ENCODE measurements at regions not wholly inside any gene's neighbourhood (a gene's known extent, or its start where the extent isn't known, plus 50 kb on each side); places are given as distances from the start of the nearest gene placed in this dataset.
"Not testable (repeated sequence)": the region's sequence is repeated elsewhere in the genome, so short reads cannot be mapped to it uniquely, and the experiment has no call there.

DNA sequence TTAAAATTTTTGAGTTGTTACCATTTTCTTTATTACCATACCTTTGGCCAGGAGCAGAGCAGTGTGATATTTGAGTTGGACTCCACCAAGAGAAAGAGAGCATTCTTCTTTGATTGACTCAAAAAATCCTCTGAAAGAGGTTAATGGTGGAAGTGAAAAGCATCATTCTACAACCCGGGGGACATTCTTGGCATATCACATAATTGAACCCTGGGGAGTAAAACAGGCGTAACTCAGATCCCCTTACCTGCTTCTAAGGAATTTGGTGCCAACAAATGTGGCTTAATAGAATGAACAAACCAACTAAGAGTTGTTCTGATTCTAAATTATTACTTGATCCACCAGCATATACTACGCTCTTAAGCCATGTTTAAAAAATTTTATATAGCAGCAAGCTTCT is 351.1 kb upstream of the DEPDC1 start:
- Histone ChIP-seq H3K4me3 (no peak overlapping the region), H3K9me3 (no peaks in the 10 kb centered on the region), H3K4me1 (no peaks in the 10 kb centered on the region), H3K27me3 (no peaks in the 10 kb centered on the region), H3K27ac (no peak overlapping the region), H3K36me3 (no peaks in the 10 kb centered on the region)
- TF ChIP-seq, protein P1, sequence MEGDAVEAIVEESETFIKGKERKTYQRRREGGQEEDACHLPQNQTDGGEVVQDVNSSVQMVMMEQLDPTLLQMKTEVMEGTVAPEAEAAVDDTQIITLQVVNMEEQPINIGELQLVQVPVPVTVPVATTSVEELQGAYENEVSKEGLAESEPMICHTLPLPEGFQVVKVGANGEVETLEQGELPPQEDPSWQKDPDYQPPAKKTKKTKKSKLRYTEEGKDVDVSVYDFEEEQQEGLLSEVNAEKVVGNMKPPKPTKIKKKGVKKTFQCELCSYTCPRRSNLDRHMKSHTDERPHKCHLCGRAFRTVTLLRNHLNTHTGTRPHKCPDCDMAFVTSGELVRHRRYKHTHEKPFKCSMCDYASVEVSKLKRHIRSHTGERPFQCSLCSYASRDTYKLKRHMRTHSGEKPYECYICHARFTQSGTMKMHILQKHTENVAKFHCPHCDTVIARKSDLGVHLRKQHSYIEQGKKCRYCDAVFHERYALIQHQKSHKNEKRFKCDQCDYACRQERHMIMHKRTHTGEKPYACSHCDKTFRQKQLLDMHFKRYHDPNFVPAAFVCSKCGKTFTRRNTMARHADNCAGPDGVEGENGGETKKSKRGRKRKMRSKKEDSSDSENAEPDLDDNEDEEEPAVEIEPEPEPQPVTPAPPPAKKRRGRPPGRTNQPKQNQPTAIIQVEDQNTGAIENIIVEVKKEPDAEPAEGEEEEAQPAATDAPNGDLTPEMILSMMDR (IDR thresholded peaks at IDR 0.05): no peak
- DNase-seq: no peak
- intact Hi-C loops (cut with DNase I; ENCODE audit: low total_unique reads): no loop called here

DNA sequence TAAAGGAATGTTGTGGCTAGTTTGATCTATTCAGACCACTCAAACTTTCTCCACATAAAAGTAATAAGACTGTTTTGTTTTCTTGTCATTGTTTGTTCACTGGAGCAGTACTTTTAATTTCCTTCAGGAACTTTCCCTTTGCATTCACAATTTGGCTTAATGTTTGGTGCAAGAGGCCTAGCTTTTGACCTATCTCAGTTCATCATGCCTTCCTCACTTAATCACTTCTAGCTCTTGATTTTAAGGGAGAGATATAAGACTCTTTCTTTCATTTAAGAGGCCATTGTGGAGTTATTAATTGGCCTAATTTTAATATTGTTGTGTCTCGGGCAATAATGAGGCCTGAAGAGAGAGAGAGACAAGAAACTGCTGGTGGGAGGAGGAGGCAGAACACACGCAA is 371.7 kb upstream of the DEPDC1 start:
- TF ChIP-seq, protein P1 (IDR thresholded peaks at IDR 0.05): no peak
- Histone ChIP-seq H3K4me3 (no peak overlapping the region), H3K36me3 (no peaks in the 10 kb centered on the region), H3K9me3 (peaks cover 0 to 10% (median 8%) of the 10 kb centered on the region in 3 donors), H3K27me3 (no peaks in the 10 kb centered on the region), H3K27ac (no peak overlapping the region), H3K4me1 (no peaks in the 10 kb centered on the region)
- intact Hi-C loops (cut with DNase I; ENCODE audit: low total_unique reads): no loop called here
- no peak for DNase-seq

DNA sequence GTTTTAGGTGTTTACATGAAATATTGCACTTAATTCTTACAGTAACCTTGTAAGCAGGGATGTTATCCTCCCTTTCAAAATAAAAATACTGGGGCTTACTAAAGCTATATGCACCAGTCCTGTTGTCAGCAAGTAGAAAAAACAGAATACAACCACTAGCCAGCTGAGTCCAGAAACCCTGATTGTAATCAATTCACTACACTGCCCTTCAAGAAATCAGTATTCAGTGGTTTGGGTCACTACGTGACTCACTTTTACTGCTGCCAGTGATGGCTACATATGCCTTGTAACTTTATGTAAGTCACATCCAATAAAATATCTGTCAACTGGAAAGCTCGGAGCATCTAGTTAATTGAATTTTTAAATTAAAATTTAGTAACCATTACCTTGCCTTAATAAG is 376.3 kb upstream of the DEPDC1 start:
- Histone ChIP-seq H3K27ac (no peak overlapping the region), H3K27me3 (no peaks in the 10 kb centered on the region), H3K36me3 (no peaks in the 10 kb centered on the region), H3K4me1 (no peaks in the 10 kb centered on the region), H3K9me3 (peaks cover 0 to 2% (median under 1%) of the 10 kb centered on the region in 3 donors), H3K4me3 (no peak overlapping the region)
- intact Hi-C loops (cut with DNase I; ENCODE audit: low total_unique reads): no loop called here
- TF ChIP-seq, protein P1 (IDR thresholded peaks at IDR 0.05): no peak
- no peak for DNase-seq

DNA sequence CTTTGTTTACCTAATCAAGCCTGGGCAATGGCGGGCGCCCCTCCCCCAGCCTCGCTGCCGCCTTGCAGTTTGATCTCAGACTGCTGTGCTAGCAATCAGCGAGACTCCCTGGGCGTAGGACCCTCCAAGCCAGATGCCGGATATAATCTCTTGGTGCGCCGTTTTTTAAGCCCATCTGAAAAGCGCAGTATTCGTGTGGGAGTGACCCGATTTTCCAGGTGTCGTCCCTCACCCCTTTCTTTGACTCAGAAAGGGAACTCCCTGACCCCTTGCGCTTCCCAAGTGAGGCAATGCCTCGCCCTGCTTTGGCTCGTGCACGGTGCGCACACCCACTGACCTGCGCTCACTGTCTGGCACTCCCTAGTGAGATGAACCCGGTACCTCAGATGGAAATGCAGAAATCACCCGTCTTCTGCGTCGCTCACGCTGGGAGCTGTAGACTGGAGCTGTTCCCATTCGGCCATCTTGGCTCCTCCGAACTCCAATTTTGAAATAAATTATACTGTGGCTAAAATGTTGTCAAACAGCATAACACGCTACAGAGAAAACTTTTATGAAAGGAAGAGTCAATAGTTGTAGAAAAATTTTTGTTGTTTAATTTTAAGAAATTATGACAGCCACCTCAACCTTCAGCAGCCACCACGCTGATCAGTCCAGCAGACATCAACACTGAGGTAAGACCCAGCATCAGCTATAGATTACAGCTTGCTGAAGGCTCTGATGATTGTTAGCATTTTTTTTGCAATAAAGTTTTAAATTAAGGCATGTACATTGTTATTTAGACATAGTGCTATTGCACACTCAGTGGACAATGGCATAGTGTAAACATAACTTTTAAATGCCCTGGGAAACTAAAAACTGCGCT is 384.7 kb upstream of the DEPDC1 start:
- H3K27ac ChIP-seq; H3K4me3 ChIP-seq; H3K9me3 ChIP-seq; H3K27me3 ChIP-seq; DNase-seq; intact Hi-C loops (cut with DNase I; ENCODE audit: low total_unique reads); H3K4me1 ChIP-seq; H3K36me3 ChIP-seq: not testable (repeated sequence)

DNA sequence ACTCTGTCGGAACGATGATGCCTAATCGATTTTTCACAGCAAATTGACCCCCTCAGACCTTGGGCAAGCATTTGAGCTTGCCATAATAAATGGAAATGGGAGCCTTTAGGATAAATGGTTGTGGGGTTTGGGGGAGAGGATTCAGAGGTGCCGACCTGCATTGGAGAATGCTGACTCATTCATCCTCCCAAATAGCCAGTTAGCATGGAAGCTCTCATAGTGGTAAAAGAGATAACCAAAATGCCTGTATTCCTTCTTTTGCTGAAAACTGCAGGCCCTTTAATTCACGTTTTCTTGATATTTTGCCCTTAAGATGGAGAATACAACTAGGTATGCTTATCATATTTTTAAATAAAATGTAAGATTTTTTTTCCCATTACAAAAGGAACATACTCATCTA is 392.6 kb upstream of the DEPDC1 start:
- Histone ChIP-seq H3K4me1 (no peaks in the 10 kb centered on the region), H3K4me3 (no peak overlapping the region), H3K36me3 (no peaks in the 10 kb centered on the region), H3K27me3 (no peaks in the 10 kb centered on the region), H3K27ac (no peak overlapping the region), H3K9me3 (no peaks in the 10 kb centered on the region)
- intact Hi-C loops (cut with DNase I; ENCODE audit: low total_unique reads): no loop called here
- TF ChIP-seq, protein P1 (IDR thresholded peaks at IDR 0.05): no peak
- no peak for DNase-seq

DNA sequence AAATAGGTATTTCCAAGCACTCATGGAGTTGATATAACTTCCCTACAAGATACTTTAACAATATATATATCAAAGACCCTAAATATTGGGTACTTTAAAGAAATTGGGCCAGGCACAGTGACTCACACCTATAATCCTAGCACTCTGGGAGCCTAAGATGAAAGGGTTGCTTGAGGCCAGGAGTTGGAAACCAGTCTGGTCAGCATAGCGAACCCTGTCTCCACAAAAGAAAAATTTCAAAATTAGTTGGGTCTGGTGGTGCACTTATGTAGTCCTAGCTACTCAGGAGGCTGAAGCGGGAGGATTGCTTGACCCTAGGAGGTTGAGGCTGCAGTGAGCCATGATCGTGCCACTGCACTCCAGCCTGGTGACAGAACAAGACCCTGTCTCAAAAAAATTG is 393.9 kb upstream of the DEPDC1 start:
- H3K27ac ChIP-seq: no peak overlapping the region
- H3K27me3 ChIP-seq: no peaks in the 10 kb centered on the region
- H3K36me3 ChIP-seq: no peaks in the 10 kb centered on the region
- DNase-seq: no peak
- no peak overlapping the region for H3K4me3 ChIP-seq
- intact Hi-C loops (cut with DNase I; ENCODE audit: low total_unique reads): no loop called here
- TF ChIP-seq, protein P1 (IDR thresholded peaks at IDR 0.05): no peak
- no peaks in the 10 kb centered on the region for H3K9me3 ChIP-seq
- no peaks in the 10 kb centered on the region for H3K4me1 ChIP-seq

Data from tibial artery (tissue), 4 donors.